Neural cell (in vitro differentiated cells): ENCODE measurements at regions not wholly inside any gene's neighbourhood (a gene's known extent, or its start where the extent isn't known, plus 50 kb on each side); places are given as distances from the start of the nearest gene placed in this dataset.

Experiments
- H2AFZ ChIP-seq: fragments of 200-600, 300-800 bp; sonication (generic), shearing (Covaris generic); 2 replicates; pipeline ENCODE4 v1.6.0; 2014; ENCODE audit warnings: low read depth, mild to moderate bottlenecking, antibody characterized with exemption, low read length, moderate library complexity
- H3F3A ChIP-seq: fragments of 200-600 bp; shearing (Covaris generic); 2 replicates; pipeline ENCODE4 v1.6.1; 2016; ENCODE audit warnings: mild to moderate bottlenecking, moderate library complexity, mixed read lengths, antibody characterized with exemption, low read length; ENCODE audit not compliant: insufficient read depth, poor library complexity, severe bottlenecking
- H3K27ac ChIP-seq: fragments of 200-600, 300-800 bp; sonication (generic), shearing (Covaris generic); 2 replicates; pipeline ENCODE4 v1.5.1; 2014; ENCODE audit warnings: mild to moderate bottlenecking, low read length, moderate library complexity
- H3K27me3 ChIP-seq: fragments of 300-800, 200-600 bp; sonication (generic), shearing (Covaris generic); 2 replicates; pipeline ENCODE4 v1.6.0; 2014; ENCODE audit warnings: mild to moderate bottlenecking, low read depth, low read length, moderate library complexity; ENCODE audit not compliant: insufficient read depth
- H3K36me3 ChIP-seq: fragments of 300-800, 200-600 bp; sonication (generic), shearing (Covaris generic); 2 replicates; pipeline ENCODE4 v1.5.1; 2014; ENCODE audit warnings: mild to moderate bottlenecking, antibody characterized with exemption, low read length, moderate library complexity; ENCODE audit not compliant: insufficient read depth
- H3K4me2 ChIP-seq: fragments of 300-800, 200-600 bp; sonication (generic), shearing (Covaris generic); 2 replicates; pipeline ENCODE4 v1.6.0; 2014; ENCODE audit warnings: mild to moderate bottlenecking, low read length
- H3K4me3 ChIP-seq: fragments of 300-800, 200-600 bp; sonication (generic), shearing (Covaris generic); 2 replicates; pipeline ENCODE4 v1.5.1; 2014; ENCODE audit warnings: mild to moderate bottlenecking, low read length, moderate library complexity
- H3K79me2 ChIP-seq: fragments of 200-600 bp; shearing (Covaris generic); replicated peaks from 2 replicates; pipeline ENCODE4 v1.6.0; 2014; ENCODE audit warnings: mild to moderate bottlenecking, low read length, moderate library complexity; ENCODE audit not compliant: insufficient read depth
- H3K9ac ChIP-seq: fragments of 300-800, 200-600 bp; sonication (generic), shearing (Covaris generic); 2 replicates; pipeline ENCODE4 v1.6.1; 2016; ENCODE audit warnings: mild to moderate bottlenecking, low read length, mixed read lengths
- H3K9me2 ChIP-seq: fragments of 200-600 bp; shearing (Covaris generic); 2 replicates; pipeline ENCODE4 v1.6.1; 2016; ENCODE audit warnings: mild to moderate bottlenecking, low read length, mixed read lengths; ENCODE audit not compliant: insufficient read depth
- H3K9me3 ChIP-seq: fragments of 200-600, 300-800 bp; sonication (generic), shearing (Covaris generic); 2 replicates; pipeline ENCODE4 v1.6.1; 2016; ENCODE audit warnings: mild to moderate bottlenecking, mixed run types, low read length, moderate library complexity, mixed read lengths
- H4K20me1 ChIP-seq: fragments of 200-600 bp; shearing (Covaris generic); 2 replicates; pipeline ENCODE4 v1.6.1; 2016; ENCODE audit warnings: mild to moderate bottlenecking, mixed run types; ENCODE audit not compliant: insufficient read depth
- CTCF ChIP-seq: fragments of 450-650 bp; IDR thresholded peaks from 2 replicates; pipeline ENCODE4 v1.5.1; 2014; ENCODE audit warnings: antibody characterized with exemption, mild to moderate bottlenecking, moderate library complexity; ENCODE audit not compliant: poor library complexity, severe bottlenecking
- EP300 ChIP-seq: fragments of 450-650 bp; conservative IDR thresholded peaks from 2 replicates; pipeline ENCODE4 v1.6.1; 2014; ENCODE audit warnings: antibody characterized with exemption, mild to moderate bottlenecking, moderate library complexity; ENCODE audit not compliant: poor library complexity, severe bottlenecking
- EZH2 ChIP-seq: fragments of 200-600, 300-800 bp; shearing (Covaris generic), sonication (generic); IDR thresholded peaks from 2 replicates; pipeline ENCODE4 v1.6.1; 2014; ENCODE audit warnings: antibody characterized with exemption, low read length, borderline replicate concordance, mild to moderate bottlenecking; ENCODE audit not compliant: insufficient read depth, poor library complexity, severe bottlenecking
- MXI1 ChIP-seq: fragments of 450-650 bp; conservative IDR thresholded peaks from 2 replicates; pipeline ENCODE4 v1.6.1; 2014; ENCODE audit warnings: antibody characterized with exemption, mild to moderate bottlenecking; ENCODE audit not compliant: poor library complexity, severe bottlenecking
- POLR2AphosphoS5 ChIP-seq: IDR thresholded peaks from 2 replicates; pipeline ENCODE4 v1.6.1; 2012
- RAD21 ChIP-seq: fragments of 450-650 bp; conservative IDR thresholded peaks from 2 replicates; pipeline ENCODE4 v1.6.1; 2014; ENCODE audit warnings: antibody characterized with exemption, mild to moderate bottlenecking, moderate library complexity
- REST ChIP-seq: IDR thresholded peaks from 2 replicates; pipeline ENCODE4 v1.6.1; 2012; ENCODE audit warnings: borderline replicate concordance
- SMC3 ChIP-seq: fragments of 450-650 bp; conservative IDR thresholded peaks from 2 replicates; pipeline ENCODE4 v1.6.1; 2014; ENCODE audit warnings: antibody characterized with exemption, mild to moderate bottlenecking, moderate library complexity; ENCODE audit not compliant: poor library complexity
- TAF1 ChIP-seq: IDR thresholded peaks from 2 replicates; pipeline ENCODE4 v1.6.1; 2012; ENCODE audit warnings: low read depth

- Histone ChIP-seq H3K36me3 (no peaks in the 10 kb centered on the region), H3K79me2 (no peaks in the 10 kb centered on the region), H4K20me1 (no peaks in the 10 kb centered on the region), H3K9ac (no peak overlapping the region), H3K27me3 (no peaks in the 10 kb centered on the region), H3K9me2 (no peaks in the 10 kb centered on the region), H3K4me2 (no peak overlapping the region), H3K9me3 (no peaks in the 10 kb centered on the region), H2AFZ (no peak overlapping the region), H3F3A (no peaks in the 10 kb centered on the region), H3K4me3 (no peak overlapping the region), H3K27ac (no peak overlapping the region)
- no peak for TF ChIP-seq MXI1
- no peak for TF ChIP-seq SMC3
- TF ChIP-seq REST = no peak
- TF ChIP-seq EP300 = no peak
- TF ChIP-seq EZH2 = no peak
- TF ChIP-seq RAD21 = no peak
- TF ChIP-seq CTCF = no peak
- no peak for TF ChIP-seq POLR2AphosphoS5
- TF ChIP-seq TAF1 = no peak
Measured at GRCh38 chrX:13142891-13143290, 98.5 kb upstream of the FAM9C start.

- Histone ChIP-seq H3K4me3 (no peak overlapping the region), H3K9me3 (no peaks in the 10 kb centered on the region)
Measured at GRCh38 chrX:13140007-13140406, 95.6 kb upstream of the FAM9C start.

More at GRCh38 chrX:13140007-13140406, 95.6 kb upstream of the FAM9C start:
- Histone ChIP-seq H3K4me2 (no peak overlapping the region), H3K36me3 (no peaks in the 10 kb centered on the region), H3K27me3 (no peaks in the 10 kb centered on the region), H3K9ac (no peak overlapping the region), H2AFZ (no peak overlapping the region), H3K79me2 (no peaks in the 10 kb centered on the region), H4K20me1 (no peaks in the 10 kb centered on the region), H3K9me2 (no peaks in the 10 kb centered on the region), H3K27ac (no peak overlapping the region), H3F3A (no peaks in the 10 kb centered on the region)
- TF ChIP-seq MXI1 (no peak), RAD21 (no peak), REST (no peak), POLR2AphosphoS5 (no peak), TAF1 (no peak), EP300 (no peak), CTCF (no peak), EZH2 (no peak), SMC3 (no peak)
